OCI-LY7 (cell line): ENCODE measurements at regions not wholly inside any gene's neighbourhood (a gene's known extent, or its start where the extent isn't known, plus 50 kb on each side); places are given as distances from the start of the nearest gene placed in this dataset.

ENCODE experiments used
- CTCF ChIP-seq: fragments of 200-600 bp; sonication (generic); conservative IDR thresholded peaks from 2 replicates; pipeline ENCODE4 v1.5.1; 2014; ENCODE audit warnings: mild to moderate bottlenecking, antibody characterized with exemption, low read length, moderate library complexity, mixed read lengths
- EZH2phosphoT487 ChIP-seq: fragments of 200-600 bp; sonication (generic); IDR thresholded peaks from 2 replicates; pipeline ENCODE4 v1.6.1; 2018; ENCODE audit warnings: low read depth, borderline replicate concordance, mild to moderate bottlenecking, mixed run types, antibody characterized with exemption, low read length, moderate library complexity, mixed read lengths

- TF ChIP-seq CTCF: no peak
- TF ChIP-seq EZH2phosphoT487: no peak
These were observed 117.2 kb upstream of the MAGEB16 start for GRCh38 chrX:35680940-35681346.
